NCI-H1105 (cell line): ENCODE measurements at regions not wholly inside any gene's neighbourhood (a gene's known extent, or its start where the extent isn't known, plus 50 kb on each side); places are given as distances from the start of the nearest gene placed in this dataset.

Experiments used
- DNase-seq: peaks from one replicate; lab custom pipeline; 2025; lab: John Stamatoyannopoulos, UW

DNA sequence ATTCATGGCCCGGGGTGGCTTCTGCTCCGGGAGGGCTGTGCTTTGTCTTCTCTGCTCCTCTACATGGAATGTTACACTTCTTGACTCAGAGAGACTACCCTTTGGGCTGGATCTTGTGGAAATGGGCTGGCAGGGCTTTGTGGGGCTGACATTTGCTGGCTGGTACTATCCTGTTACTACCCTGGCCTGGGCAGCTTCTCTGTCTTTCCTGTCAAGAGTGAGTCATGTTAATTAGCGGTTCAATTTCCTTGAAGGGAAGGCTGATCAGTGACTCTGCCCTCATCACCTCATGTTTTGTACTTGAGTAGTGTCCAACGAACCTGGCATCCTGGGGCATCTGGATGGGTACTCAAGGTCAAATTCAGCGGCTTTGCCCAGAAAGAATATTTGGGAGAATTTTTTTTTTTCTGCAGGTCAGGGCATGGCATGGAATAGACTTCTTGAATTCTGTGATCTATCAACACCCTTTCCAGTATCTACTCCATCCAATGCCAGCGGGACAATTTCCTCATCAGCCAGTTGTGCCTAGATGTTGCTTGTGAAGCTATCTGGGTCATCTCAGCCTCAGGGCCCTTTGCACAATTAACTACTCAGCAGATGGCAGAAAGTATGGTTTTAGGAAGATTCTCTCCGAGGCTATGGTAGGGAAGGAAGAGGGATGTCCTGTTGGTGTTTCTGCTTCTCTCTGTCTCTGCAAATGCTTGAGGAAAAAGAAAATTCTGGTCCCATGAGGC lies 140.5 kb upstream of the PLET1 start:
- DNase-seq: no peak

DNA sequence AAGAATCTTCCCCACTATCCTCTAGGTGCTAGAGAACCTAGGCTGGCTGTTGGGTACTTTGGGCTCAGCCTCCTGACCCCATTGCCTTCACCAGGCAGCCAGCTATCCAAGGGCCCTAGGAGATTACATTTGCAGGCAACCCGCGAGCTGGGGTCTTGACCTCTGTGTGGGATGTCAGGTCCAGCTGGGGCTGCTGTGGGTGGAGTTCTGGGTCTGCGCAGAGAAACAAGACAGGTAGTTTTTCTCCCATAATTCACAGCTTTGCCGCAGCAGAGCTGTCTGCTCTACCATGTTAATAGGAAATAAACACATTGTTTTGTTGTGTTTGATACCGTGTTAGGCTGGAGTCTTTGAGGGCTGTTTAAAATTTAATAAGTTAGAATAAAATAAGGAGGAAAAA lies 142.8 kb upstream of the PLET1 start:
- no peak for DNase-seq

DNA sequence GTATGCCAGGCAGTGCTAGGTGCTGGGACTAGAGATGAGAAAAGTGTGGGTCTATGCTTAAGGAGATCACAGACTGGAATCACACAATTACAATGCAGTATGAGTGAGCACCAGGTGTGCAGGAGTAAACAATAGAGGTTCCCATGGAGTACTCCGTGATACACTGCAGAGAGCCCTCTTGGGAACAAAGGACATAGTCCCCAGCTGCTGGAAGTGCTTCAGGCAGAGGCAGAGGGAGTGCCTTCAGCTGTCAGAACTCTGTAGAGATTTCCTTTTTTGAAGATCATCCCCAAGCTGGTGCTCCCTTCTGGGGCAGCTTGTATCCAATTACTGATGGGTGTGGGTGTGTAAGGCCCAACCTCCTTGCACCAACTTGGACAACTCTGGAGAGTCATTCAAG lies 143.5 kb upstream of the PLET1 start:
- peak; percentile 38 for DNase-seq

DNA sequence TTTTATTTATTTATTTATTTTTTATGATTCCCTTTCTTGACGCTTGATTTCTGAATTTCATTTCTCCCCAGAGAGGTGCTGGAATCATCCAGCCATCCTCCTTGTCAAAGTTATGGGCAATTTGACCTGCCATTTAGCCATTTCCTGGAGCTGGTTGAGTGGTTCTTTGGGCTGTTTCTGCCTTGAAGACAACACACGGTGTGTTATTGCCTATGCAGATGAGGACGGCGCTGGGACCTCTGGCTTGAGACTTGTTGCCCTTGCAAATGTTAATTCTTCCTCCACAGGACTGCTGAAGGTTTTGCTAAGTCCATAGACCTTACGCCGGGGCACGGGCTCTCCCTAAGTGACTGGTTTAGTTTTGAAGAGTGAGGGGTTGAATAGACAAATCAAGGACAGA lies 147.9 kb upstream of the PLET1 start:
- no peak for DNase-seq

DNA sequence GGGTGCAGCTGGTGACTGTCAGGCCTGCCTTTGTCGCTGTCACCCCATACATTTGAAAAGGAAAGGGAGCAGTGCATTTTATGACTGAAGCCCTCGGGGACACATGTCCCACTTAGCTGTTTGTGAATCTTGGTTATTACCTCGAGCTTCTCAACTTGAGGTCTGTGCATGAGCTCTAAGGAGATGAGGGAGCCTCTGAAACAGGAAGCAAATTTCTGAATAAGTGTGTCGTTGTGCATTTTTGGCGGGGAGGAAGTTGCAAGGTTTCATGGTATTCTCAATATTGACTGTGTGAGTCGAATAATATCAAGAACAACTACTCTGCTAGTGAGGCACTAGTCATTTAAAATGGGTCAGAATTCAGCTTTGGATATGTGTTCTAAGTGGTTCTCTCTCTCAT lies 149.7 kb upstream of the PLET1 start:
- DNase-seq: no peak

DNA sequence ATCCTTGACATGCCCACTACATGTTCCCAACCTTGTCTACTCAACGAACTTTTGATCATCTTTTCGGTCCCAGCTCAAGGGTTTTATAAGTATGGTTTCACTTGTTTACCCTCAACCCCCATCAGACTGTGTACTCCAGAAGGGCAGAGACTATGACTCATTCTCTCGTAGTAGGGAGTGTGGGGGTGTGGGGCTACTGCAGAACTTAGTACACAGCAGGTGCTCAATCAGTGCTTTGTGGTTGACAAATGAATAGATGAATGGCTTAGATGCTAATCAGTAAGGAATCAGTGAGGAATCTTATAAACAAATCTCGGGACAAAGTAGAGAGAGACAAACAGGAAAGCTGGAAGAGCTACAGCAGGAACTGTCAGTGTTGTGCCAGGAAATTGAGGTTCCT lies 151.7 kb upstream of the PLET1 start:
- no peak for DNase-seq

DNA sequence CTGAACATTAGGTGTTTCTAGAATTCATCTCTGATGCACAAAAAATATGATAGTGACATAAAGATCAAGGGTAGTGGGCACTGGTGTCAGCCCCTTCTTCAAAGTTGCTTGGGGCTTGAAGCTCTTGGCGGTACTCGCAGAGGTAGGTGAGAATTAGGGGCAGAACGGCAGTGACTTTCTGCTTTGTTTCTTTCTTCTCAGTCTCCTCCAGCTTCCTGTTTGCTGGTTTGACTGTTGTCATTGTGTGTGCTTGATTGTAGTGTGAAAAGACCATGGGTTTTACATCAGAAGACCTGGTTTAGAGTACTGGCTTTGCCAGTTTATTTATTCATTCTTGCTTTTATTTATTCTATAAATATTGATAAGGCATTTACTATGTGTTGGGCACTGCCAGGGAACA lies 156.7 kb upstream of the PLET1 start:
- DNase-seq: no peak

DNA sequence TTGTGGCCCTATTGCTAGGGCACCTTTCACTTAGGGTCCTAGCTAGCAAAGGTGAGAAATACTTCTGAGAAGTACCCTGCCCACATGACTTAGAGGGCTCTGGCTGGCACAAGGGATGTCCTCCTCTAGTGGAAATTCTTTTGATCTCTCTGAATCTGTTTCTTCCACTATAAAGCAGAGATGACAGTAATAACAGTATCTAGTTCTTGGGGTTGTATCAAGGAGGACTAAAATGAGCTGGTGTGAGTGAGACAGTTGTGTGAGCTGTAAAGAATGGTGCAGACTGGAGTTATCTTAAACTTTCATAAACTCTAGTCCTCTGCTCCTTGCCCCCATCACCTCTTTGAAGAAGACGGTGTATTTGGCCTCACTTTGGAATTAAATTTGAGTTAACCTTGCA lies 157.8 kb upstream of the PLET1 start:
- no peak for DNase-seq

DNA sequence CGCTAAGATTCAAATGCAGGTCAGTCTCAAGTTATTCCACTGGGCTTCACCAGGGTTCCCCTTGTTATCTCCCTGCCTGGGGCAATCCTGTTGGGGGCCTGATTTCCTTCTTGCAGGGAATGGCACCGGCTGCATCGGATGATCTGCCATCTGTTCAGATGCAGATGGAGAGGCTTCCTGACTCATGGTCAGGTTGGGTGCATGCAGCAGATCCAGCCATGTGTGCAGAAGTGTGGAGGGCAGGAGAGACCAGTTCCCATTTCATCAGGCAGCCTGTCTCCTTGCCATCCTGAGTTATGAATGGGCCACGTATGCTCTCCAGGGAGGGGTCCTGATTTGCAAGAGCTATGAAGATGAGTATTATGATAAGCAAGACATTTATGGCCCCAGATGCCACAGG lies 161.2 kb upstream of the PLET1 start:
- no peak for DNase-seq

DNA sequence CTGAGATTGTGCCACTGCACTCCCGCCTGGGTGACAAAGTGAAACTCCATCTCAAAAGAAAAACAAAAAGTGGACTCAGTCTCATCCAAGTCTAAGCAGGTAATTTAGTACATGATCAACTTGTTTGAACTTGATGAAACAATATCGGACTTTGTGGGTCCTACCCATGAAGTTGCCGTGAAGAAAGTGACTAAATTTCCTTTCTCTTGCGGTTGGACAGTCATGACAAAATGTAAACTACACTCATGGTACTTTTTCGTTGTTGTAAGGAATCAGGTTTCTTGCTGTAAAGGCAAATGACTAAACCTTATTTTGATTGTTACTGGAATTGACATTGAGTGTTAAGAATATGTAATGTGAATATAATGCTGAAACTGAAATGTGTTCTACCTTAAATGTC lies 164.5 kb upstream of the PLET1 start:
- DNase-seq: no peak

DNA sequence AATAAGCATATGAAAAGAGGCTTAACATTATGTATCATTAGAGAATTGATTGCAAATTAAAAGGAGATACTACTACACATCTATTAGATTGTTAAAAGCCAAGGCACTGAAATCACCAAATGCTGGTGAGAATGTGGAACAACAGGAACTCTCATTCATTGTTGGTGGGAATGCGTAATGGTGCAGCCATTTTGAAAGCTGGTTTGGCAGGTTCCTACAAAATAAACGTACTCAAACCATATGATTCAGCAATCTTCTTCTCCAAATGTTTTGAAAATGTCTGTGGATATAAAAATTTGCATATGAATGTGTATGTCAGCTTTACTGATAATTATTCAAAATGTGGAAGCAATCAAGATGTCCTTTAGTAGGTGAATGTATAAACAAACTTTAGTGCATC lies 176.4 kb upstream of the PLET1 start:
- DNase-seq: no peak

DNA sequence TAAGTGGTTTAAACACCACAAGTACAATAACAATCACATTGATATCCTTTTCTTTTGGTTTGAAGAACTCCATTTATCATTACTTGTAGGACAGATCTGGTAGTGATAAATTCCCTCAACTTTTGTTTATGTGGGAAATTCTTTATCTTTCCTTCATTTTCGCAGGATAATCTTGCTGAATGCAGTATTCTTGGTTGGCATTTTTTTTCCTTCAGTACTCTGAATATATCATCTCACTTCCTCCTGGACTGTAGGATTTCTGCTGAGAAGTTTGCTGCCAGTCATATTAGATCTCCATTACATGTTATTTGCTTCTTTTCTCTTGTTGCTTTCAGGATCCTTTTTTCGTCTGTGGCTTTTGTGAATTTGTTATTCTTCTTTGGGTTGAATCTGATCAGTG lies 179.0 kb upstream of the PLET1 start:
- DNase-seq: no peak

DNA sequence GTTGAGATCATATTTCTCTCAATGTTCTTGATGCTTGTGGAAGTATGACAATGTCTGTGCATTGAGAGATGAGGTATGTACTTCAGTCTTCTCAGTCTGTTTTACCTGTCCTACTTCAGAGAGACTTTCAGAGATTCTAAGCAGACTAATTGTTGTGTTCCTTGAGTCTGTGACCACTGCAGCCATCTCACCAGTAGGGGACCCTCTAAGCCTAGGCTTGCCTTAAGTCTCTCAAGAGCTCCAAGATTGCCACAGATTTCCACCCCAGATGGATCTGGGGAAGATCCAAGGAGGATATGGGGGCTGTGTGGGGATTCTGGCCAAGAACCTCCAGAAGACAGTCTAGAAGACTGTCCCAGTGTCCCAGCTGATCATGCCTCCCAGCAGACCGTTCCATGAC lies 179.9 kb upstream of the PLET1 start:
- no peak for DNase-seq

DNA sequence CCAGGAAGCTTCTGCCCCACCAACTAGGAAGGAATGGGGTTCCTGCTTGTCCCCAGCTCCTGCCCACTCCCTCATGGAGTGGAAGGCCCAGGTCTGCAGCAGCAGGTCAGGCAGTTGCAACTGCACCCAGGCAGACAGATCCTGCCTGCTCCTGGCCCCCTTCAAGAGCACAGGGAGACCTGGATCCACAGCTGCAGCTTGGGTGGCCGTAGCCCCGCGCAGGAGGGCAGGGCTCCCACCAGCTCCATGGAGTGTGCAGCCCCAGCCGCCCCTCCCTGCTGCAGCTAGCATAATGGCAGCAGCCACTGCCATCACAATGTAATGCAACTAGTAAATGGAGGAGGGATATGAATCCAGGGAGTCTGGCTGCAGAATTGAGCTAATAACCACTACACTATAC lies 187.5 kb upstream of the PLET1 start:
- DNase-seq: no peak

DNA sequence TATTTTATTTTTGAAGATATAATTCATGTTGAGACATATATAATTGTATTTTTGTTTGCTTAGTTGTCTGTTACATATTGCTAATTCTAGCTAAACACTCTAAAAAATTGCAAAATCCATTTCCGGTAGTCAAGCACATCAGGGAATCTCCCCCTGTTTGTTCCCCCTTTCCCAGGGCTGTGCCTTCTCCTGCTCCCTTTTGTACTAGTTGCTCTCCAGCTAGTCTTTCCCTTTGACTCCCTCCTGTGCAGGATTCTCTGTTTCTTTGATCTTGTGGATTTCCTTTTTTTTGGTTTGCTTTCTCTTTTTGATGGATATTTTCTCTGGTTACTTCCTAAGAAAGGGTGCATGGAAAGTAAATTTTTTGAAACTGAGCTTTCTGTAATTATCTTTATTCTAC lies 188.1 kb upstream of the PLET1 start:
- no peak for DNase-seq

DNA sequence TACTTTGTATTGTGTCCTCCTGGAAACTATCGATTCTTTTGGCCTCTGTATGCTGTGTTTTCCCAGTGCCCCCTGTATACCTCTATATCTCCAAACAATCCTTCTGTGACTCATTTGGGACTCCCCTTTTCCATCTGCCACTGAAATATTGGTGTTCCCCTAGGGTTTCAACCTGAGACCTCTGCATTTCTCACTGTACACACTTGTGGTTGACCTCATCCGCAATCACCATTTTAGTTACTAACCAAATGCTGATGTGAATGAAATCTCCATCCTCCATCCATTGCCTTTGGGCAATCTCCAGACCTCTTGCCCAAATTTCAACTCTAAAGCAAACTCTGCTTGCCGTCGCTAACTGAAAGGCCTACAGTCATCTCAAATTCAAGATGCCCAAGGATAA lies 190.6 kb upstream of the PLET1 start:
- no peak for DNase-seq

DNA sequence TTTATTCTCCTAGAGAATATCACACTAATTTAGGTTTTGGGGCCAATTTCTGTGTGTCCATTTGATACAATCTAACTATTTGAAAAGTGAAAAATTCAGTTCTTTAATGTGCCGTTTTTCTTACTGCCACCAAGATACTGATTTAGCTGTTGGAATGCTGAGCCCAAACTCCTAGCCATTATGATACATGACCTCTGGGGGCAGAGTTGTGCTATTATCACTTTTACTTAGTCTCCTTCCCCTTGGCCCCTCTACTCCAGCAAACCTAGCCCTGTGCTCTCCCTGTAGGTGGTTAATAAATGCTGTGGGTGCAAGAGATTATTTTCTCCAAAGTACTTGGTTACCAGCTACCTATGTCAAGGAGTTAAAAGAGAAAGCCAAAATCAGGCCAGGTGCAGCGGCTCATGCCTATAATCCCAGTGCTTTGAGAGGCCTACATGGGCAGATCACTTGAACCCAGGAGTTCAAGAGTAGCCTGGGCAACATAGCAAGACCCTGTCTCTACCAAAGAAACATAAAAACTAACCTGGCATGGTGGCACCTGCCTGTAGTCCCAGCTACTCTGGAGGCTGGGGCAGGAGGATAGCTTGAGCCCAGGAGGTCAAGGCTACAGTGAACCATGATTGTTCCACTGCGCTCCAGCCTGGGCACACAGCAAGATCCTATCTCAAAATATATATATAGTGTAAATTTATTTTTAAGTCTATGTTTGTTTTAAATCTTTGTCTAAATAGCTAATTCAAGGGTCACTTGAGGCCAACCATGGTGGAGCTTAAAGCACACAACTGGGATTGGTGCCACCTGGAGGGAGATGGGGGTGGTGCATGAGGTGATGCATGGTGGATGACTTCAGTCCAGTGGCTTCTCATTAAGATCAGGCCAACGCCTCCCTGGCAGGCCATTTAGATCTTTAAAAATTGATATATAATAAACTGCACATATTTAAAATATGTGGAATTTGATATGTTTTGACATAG lies 193.2 kb upstream of the PLET1 start:
- DNase-seq: peak; percentile 2

DNA sequence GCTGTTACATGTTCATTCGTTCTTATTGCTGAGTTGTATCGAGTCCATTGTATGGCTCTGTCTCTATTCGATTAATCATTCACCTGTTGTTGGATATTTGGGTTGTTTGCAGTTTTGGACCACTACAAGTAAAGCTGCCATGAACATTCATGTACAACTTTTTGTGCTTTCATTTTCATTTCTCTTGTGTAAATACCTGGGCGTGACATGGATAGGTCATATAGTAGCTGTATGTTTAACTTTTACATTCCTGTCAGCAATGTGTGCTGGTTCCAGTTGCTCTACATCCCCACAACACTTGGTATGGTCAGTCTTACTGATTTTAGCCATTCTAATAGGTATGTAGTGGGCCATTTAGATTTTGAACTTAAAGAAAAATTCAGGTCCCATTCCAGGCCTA lies 194.2 kb upstream of the PLET1 start:
- DNase-seq: no peak

DNA sequence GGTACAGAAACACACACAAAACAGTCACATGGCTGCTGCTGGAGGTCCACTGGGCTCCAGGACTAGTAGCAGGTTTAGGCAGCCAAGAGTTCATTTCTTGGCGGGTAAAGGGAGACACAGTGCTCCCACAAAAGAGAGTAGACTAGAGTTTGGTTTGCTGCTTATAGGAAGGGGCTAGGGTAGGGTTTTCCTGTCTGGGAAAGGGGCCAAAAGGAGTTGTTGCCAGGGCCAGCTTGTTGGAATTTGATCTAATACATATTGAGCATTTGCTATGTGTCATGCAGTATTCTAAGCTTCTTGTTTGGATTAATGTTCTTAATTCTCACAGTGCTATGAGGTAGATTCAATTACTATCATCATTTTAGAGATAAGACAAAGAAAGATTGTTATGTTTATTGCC lies 195.1 kb upstream of the PLET1 start:
- no peak for DNase-seq

DNA sequence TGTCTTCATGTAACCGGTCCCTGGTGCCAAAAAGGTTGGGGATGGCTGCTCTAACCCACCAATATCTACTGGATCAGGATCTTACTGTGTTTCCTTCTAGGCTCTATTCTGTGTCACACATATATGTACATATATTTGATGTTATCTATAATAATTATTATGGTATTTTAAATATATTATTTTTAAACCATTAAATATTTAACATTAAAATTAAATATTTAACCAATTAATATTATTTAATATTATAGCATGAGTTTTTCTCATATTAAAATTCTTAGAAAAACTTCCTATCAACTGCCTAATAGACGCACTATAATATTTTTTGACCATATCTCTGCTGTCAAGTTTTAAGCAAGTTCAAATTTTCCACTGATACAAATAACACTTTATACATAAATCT lies 196.9 kb upstream of the PLET1 start:
- DNase-seq: no peak

DNA sequence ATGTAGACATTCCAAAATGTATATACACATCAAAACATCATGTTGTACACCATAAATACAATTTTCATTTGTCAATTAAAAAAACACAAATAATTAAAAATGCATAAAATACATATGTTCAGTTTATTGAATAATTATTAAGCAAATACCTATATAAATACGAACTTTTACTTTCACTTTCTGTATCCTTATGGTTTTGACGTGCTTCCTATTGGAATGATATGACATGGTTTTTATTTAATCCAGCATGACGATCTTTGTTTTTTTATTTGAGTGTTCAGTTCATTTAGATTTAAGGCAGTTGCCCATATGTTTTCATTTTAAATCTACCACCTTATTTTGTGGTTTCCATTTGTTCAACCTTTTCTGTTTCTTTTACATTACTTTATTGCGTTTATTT lies 198.3 kb upstream of the PLET1 start:
- DNase-seq: no peak

DNA sequence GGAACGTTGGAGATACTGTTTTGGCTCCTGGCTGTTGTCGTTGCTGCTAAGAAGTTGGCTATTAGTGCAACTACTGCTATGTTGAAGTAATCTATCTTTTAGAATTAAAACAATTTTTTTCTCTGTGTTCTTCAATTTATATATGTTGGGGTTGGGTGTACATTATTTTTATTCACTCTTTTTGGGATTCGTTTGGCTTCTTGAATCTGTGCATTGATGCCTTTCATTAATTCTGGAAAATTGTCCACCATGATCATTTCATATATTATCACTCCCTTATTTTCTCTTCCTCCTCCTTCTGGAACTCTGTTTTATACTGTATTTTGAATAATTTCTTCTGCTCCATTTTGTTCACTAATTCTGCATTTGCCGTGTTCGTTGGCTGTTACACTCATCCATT lies 199.5 kb upstream of the PLET1 start:
- DNase-seq: no peak

DNA sequence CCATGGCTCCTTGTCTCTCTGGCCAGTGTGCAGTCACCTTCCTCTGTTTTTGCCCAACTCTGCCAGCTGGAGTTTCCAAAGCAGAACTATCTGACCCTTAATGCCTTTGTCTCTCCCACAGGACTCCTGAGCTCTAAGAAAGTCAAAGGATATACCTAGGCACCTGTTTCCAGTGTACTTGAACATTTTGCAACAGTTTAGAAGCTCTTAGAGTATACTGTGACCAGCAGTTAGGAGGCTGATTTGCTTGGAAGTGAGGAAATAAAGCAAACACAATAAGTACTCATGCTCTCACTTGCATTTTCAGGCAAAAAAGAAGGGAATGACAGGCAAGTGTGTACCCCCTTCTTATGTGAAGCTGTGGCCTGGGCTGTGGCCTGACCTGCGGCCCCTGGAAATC lies 204.3 kb upstream of the PLET1 start:
- DNase-seq: no peak
